ENCODE measurements at regions not wholly inside any gene's neighbourhood (a gene's known extent, or its start where the extent isn't known, plus 50 kb on each side); places are given as distances from the start of the nearest gene placed in this dataset.

- TF ChIP-seq CTCF (conservative IDR thresholded peaks at IDR 0.05 in 1 of 2, IDR thresholded peaks at IDR 0.05 in 1 of 2; ENCODE audit: extremely low read depth in 1 of 2, insufficient read depth in 1 of 2, low read depth in 1 of 2, low read length in 2 of 2) (no peak), EZH2 (IDR thresholded peaks at IDR 0.05; ENCODE audit: borderline replicate concordance, low read length) (no peak)
Measured at GRCh38 chr18:47545613-47546012, 294.2 kb upstream of the SKOR2 start.
